ENCODE measurements at regions not wholly inside any gene's neighbourhood (a gene's known extent, or its start where the extent isn't known, plus 50 kb on each side); places are given as distances from the start of the nearest gene placed in this dataset.

- ATAC-seq: no peak
- TF ChIP-seq PATZ1 (CRISPR knock-in tag; IDR thresholded peaks at IDR 0.05; ENCODE audit: borderline replicate concordance) (no peak), ESRRG (CRISPR knock-in tag; IDR thresholded peaks at IDR 0.05) (no peak), CSDC2 (CRISPR knock-in tag; IDR thresholded peaks at IDR 0.05) (no peak), TOX (CRISPR knock-in tag; IDR thresholded peaks at IDR 0.05; ENCODE audit: borderline replicate concordance) (no peak), CSRNP3 (CRISPR knock-in tag; IDR thresholded peaks at IDR 0.05) (no peak), CREB5 (CRISPR knock-in tag; IDR thresholded peaks at IDR 0.05; ENCODE audit: low read depth) (no peak), ZFP3 (CRISPR knock-in tag; IDR thresholded peaks at IDR 0.05) (no peak), ARNTL (CRISPR knock-in tag; IDR thresholded peaks at IDR 0.05; ENCODE audit: borderline replicate concordance, low read depth) (no peak), PPARA (CRISPR knock-in tag; IDR thresholded peaks at IDR 0.05; ENCODE audit: borderline replicate concordance) (no peak), ZFP30 (CRISPR knock-in tag; IDR thresholded peaks at IDR 0.05) (no peak), BACH2 (CRISPR knock-in tag; IDR thresholded peaks at IDR 0.05; ENCODE audit: borderline replicate concordance) (no peak), ZNF70 (CRISPR knock-in tag; IDR thresholded peaks at IDR 0.05) (no peak), POU6F1 (CRISPR knock-in tag; IDR thresholded peaks at IDR 0.05; ENCODE audit: borderline replicate concordance, low read depth) (no peak), ZC3H10 (CRISPR knock-in tag; IDR thresholded peaks at IDR 0.05) (no peak), RARB (CRISPR knock-in tag; IDR thresholded peaks at IDR 0.05) (no peak), GLIS3 (CRISPR knock-in tag; IDR thresholded peaks at IDR 0.05) (no peak), ISL1 (CRISPR knock-in tag; IDR thresholded peaks at IDR 0.05) (no peak), SNAI2 (CRISPR knock-in tag; IDR thresholded peaks at IDR 0.05) (no peak)
These were observed 359.2 kb downstream of the PREX1 start for GRCh38 chr20:48468571-48468970.

- TF ChIP-seq BACH2 (CRISPR knock-in tag; IDR thresholded peaks at IDR 0.05; ENCODE audit: borderline replicate concordance) (no peak), PATZ1 (CRISPR knock-in tag; IDR thresholded peaks at IDR 0.05; ENCODE audit: borderline replicate concordance) (no peak), TCF4 (CRISPR knock-in tag; IDR thresholded peaks at IDR 0.05; ENCODE audit: borderline replicate concordance) (no peak), ISL1 (CRISPR knock-in tag; IDR thresholded peaks at IDR 0.05) (no peak), GLIS3 (CRISPR knock-in tag; IDR thresholded peaks at IDR 0.05) (no peak), POU6F1 (CRISPR knock-in tag; IDR thresholded peaks at IDR 0.05; ENCODE audit: borderline replicate concordance, low read depth) (no peak), OSR1 (CRISPR knock-in tag; IDR thresholded peaks at IDR 0.05) (no peak), RARB (CRISPR knock-in tag; IDR thresholded peaks at IDR 0.05) (no peak), CSDC2 (CRISPR knock-in tag; IDR thresholded peaks at IDR 0.05) (no peak)
- no peak for ATAC-seq
These were observed 360.2 kb downstream of the PREX1 start for GRCh38 chr20:48467622-48468021.

- TF ChIP-seq PATZ1 (CRISPR knock-in tag; IDR thresholded peaks at IDR 0.05; ENCODE audit: borderline replicate concordance) (no peak), CSDC2 (CRISPR knock-in tag; IDR thresholded peaks at IDR 0.05) (no peak), ZNF8 (CRISPR knock-in tag; IDR thresholded peaks at IDR 0.05) (no peak), PPARA (CRISPR knock-in tag; IDR thresholded peaks at IDR 0.05; ENCODE audit: borderline replicate concordance) (no peak), ZFP30 (CRISPR knock-in tag; IDR thresholded peaks at IDR 0.05) (no peak), SNAI2 (CRISPR knock-in tag; IDR thresholded peaks at IDR 0.05) (no peak)
- ATAC-seq: no peak
These were observed 362.5 kb downstream of the PREX1 start for GRCh38 chr20:48465271-48465670.

Data from SK-N-SH treated with all-trans-retinoic acid at 6 μM for 48 hours (cell line).